ENCODE measurements at regions not wholly inside any gene's neighbourhood (a gene's known extent, or its start where the extent isn't known, plus 50 kb on each side); places are given as distances from the start of the nearest gene placed in this dataset.

DNA sequence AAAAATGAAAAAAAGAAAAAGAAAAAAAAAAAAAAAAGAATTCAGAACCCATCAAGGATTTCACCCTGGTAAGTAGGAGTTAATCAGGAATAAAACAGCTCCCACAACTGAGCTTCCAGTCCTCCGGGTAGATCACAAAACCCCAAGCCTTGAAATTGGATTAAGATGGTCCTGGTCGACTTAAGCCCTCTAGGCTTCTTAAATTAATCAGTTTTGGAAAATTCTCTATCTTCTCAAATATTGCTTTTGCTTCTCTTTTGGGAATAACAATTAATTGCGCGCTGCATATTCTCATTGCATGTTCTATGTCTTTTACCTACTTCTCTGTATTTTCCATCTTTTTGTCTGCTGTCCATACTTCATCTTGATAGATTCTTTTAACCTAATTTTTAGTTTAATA lies 348.0 kb upstream of the MEX3C start:
- 72% methylated on average over 4 of the region's 4 CpGs for WGBS (ENCODE audit: missing lambda C conversion rate)
- CTCF ChIA-PET = interaction anchor here (0.7 to 0.8 kb wide), 2 partner anchors 11 to 65 kb away, joined by 3 to 4 read pairs; no protein-coding TSS in a partner anchor
- DNase-seq (ENCODE audit: low read depth in 1 of 2, low spot score in 1 of 2) (no peak), ATAC-seq (no peak), FAIRE-seq (no peak)
- Histone ChIP-seq H3K27ac (no peak overlapping the region), H3K4me2 (no peak overlapping the region), H3K9me3 (no peaks in the 10 kb centered on the region), H3K4me1 (no peaks in the 10 kb centered on the region), H3K4me3 (no peak overlapping the region)
- POLR2A ChIA-PET = no interaction called here
- TF ChIP-seq, protein P1, sequence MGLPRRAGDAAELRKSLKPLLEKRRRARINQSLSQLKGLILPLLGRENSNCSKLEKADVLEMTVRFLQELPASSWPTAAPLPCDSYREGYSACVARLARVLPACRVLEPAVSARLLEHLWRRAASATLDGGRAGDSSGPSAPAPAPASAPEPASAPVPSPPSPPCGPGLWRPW (IDR thresholded peaks at IDR 0.05) = no peak
- TF ChIP-seq RFX5 (IDR thresholded peaks at IDR 0.05) (no peak), NR3C1 (IDR thresholded peaks at IDR 0.05) (no peak), KDM1A (IDR thresholded peaks at IDR 0.05; ENCODE audit: low read depth) (no peak), CHD2 (IDR thresholded peaks at IDR 0.05; ENCODE audit: low read length, partially characterized antibody) (no peak), ZFP36 (IDR thresholded peaks at IDR 0.05; ENCODE audit: borderline replicate concordance, partially characterized antibody) (no peak), RAD21 (conservative IDR thresholded peaks at IDR 0.05 in 1 of 2, IDR thresholded peaks at IDR 0.05 in 1 of 2) (no peak), TFCP2L1 (CRISPR knock-in tag; IDR thresholded peaks at IDR 0.05) (no peak), FOSB (CRISPR knock-in tag; IDR thresholded peaks at IDR 0.05) (no peak), CEBPB (IDR thresholded peaks at IDR 0.05) (no peak), HOXB13 (CRISPR knock-in tag; IDR thresholded peaks at IDR 0.05; ENCODE audit: low read depth) (no peak), ESRRA (IDR thresholded peaks at IDR 0.05; ENCODE audit: borderline replicate concordance, low read length) (no peak), NFE2L2 (conservative IDR thresholded peaks at IDR 0.05; ENCODE audit: low read length) (no peak), ZC3H11A (IDR thresholded peaks at IDR 0.05) (no peak), HEYL (CRISPR knock-in tag; IDR thresholded peaks at IDR 0.05) (no peak)
- TF ChIP-seq, protein P2, sequence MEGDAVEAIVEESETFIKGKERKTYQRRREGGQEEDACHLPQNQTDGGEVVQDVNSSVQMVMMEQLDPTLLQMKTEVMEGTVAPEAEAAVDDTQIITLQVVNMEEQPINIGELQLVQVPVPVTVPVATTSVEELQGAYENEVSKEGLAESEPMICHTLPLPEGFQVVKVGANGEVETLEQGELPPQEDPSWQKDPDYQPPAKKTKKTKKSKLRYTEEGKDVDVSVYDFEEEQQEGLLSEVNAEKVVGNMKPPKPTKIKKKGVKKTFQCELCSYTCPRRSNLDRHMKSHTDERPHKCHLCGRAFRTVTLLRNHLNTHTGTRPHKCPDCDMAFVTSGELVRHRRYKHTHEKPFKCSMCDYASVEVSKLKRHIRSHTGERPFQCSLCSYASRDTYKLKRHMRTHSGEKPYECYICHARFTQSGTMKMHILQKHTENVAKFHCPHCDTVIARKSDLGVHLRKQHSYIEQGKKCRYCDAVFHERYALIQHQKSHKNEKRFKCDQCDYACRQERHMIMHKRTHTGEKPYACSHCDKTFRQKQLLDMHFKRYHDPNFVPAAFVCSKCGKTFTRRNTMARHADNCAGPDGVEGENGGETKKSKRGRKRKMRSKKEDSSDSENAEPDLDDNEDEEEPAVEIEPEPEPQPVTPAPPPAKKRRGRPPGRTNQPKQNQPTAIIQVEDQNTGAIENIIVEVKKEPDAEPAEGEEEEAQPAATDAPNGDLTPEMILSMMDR (IDR thresholded peaks at IDR 0.05) = no peak
- TF ChIP-seq, protein P3, sequence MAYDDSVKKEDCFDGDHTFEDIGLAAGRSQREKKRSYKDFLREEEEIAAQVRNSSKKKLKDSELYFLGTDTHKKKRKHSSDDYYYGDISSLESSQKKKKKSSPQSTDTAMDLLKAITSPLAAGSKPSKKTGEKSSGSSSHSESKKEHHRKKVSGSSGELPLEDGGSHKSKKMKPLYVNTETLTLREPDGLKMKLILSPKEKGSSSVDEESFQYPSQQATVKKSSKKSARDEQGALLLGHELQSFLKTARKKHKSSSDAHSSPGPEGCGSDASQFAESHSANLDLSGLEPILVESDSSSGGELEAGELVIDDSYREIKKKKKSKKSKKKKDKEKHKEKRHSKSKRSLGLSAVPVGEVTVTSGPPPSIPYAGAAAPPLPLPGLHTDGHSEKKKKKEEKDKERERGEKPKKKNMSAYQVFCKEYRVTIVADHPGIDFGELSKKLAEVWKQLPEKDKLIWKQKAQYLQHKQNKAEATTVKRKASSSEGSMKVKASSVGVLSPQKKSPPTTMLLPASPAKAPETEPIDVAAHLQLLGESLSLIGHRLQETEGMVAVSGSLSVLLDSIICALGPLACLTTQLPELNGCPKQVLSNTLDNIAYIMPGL (CRISPR knock-in tag; IDR thresholded peaks at IDR 0.05; ENCODE audit: borderline replicate concordance) = no peak

DNA sequence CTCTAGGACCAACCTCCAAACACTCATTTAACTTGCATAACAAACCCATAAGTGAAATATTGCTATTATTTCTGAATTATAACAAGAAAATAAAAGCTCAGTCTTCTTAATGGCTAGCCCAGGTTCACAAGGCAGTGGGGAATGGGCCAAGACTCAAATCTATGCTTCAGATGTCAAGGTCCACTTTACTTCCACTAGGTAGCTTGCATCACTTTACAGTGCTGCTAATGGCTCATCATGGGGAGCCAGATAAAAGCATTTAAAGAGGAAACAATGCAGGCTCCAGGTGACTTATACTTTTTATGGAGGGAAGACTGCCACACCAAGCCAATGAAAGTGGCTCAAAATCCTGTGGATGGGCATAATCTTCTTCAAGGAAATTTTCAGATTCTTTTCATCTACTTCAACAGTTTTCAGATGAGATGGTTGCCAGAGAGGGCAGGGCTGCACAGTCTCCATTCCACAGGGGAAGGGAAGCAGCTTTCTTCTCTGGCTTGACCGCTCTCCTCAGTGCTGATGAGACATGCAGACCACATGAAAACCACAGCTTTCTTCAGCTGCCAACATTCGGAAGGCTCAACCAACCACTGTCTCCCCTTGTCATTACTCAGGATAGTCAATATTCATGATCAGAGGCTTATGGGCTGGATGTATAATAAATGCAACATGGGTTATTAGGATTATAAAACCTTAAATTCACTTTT lies 361.9 kb upstream of the MEX3C start:
- CTCF ChIA-PET = no interaction called here
- ATAC-seq = no peak

More for the DNA sequence above, 361.9 kb upstream of the MEX3C start:
- FAIRE-seq (no peak), DNase-seq (ENCODE audit: low read depth in 1 of 2, low spot score in 1 of 2) (no peak)
- Histone ChIP-seq H3K9me3 (no peaks in the 10 kb centered on the region), H3K4me2 (no peak overlapping the region), H3K27ac (no peak overlapping the region), H3K4me3 (no peak overlapping the region), H3K4me1 (no peaks in the 10 kb centered on the region)
- 76% methylated on average over 2 of the region's 2 CpGs for WGBS (ENCODE audit: missing lambda C conversion rate)
- TF ChIP-seq GATA3 (IDR thresholded peaks at IDR 0.05; ENCODE audit: borderline replicate concordance) (no peak), RFX5 (IDR thresholded peaks at IDR 0.05) (no peak), EHF (CRISPR knock-in tag; IDR thresholded peaks at IDR 0.05) (no peak), NPAS2 (CRISPR knock-in tag; IDR thresholded peaks at IDR 0.05; ENCODE audit: borderline replicate concordance) (no peak), HOXB13 (CRISPR knock-in tag; IDR thresholded peaks at IDR 0.05; ENCODE audit: low read depth) (no peak), FOSL2 (IDR thresholded peaks at IDR 0.05) (no peak), FOSL2 (CRISPR knock-in tag; IDR thresholded peaks at IDR 0.05) (no peak), RARB (CRISPR knock-in tag; IDR thresholded peaks at IDR 0.05) (no peak), SREBF2 (IDR thresholded peaks at IDR 0.05) (no peak), CHD4 (IDR thresholded peaks at IDR 0.05; ENCODE audit: borderline replicate concordance) (no peak), HOXA7 (CRISPR knock-in tag; IDR thresholded peaks at IDR 0.05) (no peak), PHF8 (IDR thresholded peaks at IDR 0.05; ENCODE audit: borderline replicate concordance, low read depth) (no peak), ZNF302 (CRISPR knock-in tag; IDR thresholded peaks at IDR 0.05) (no peak)
- TF ChIP-seq, protein P4, sequence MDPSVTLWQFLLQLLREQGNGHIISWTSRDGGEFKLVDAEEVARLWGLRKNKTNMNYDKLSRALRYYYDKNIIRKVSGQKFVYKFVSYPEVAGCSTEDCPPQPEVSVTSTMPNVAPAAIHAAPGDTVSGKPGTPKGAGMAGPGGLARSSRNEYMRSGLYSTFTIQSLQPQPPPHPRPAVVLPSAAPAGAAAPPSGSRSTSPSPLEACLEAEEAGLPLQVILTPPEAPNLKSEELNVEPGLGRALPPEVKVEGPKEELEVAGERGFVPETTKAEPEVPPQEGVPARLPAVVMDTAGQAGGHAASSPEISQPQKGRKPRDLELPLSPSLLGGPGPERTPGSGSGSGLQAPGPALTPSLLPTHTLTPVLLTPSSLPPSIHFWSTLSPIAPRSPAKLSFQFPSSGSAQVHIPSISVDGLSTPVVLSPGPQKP (IDR thresholded peaks at IDR 0.05; ENCODE audit: low read depth, low read length) = no peak
- POLR2A ChIA-PET = no interaction called here

Data from A549 (cell line).